ENCODE measurements at regions not wholly inside any gene's neighbourhood (a gene's known extent, or its start where the extent isn't known, plus 50 kb on each side); places are given as distances from the start of the nearest gene placed in this dataset.

DNA sequence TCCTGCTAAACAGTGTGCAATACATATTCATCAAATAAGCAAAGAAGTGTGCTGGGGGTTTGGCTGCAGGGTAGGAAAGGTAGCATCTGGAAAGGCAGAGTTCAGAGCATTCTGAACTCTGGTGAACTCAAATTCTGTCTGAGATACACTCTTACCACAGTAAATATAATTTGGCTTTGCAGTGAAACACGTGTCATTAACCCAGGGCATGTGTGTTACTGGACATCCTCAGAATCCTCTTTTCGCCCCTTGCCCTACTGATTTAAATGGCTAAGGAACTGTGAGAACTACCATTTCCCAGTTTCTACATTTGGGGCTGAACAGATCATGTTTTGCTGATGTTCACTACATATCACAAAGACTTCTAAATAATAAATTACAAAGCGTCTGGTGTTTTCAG is 562.8 kb upstream of the SGCG start:
- H3K27ac ChIP-seq = no peak overlapping the region
- 78 to 88% methylated on average over 3 of the region's 3 CpGs for WGBS, 2 donors
- H3K27me3 ChIP-seq = no peaks in the 10 kb centered on the region
- H3K36me3 ChIP-seq = no peaks in the 10 kb centered on the region
- no peak for TF ChIP-seq POLR2AphosphoS5 (IDR thresholded peaks at IDR 0.05)
- TF ChIP-seq, protein P1, sequence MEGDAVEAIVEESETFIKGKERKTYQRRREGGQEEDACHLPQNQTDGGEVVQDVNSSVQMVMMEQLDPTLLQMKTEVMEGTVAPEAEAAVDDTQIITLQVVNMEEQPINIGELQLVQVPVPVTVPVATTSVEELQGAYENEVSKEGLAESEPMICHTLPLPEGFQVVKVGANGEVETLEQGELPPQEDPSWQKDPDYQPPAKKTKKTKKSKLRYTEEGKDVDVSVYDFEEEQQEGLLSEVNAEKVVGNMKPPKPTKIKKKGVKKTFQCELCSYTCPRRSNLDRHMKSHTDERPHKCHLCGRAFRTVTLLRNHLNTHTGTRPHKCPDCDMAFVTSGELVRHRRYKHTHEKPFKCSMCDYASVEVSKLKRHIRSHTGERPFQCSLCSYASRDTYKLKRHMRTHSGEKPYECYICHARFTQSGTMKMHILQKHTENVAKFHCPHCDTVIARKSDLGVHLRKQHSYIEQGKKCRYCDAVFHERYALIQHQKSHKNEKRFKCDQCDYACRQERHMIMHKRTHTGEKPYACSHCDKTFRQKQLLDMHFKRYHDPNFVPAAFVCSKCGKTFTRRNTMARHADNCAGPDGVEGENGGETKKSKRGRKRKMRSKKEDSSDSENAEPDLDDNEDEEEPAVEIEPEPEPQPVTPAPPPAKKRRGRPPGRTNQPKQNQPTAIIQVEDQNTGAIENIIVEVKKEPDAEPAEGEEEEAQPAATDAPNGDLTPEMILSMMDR (IDR thresholded peaks at IDR 0.05) = no peak
- no peak for TF ChIP-seq POLR2A (IDR thresholded peaks at IDR 0.05)
- TF ChIP-seq EP300 (IDR thresholded peaks at IDR 0.05) = no peak
- no peak for DNase-seq
- intact Hi-C loops (cut with DNase I) = no loop called here
- peaks cover 0 to 2% (median 0%) of the 10 kb centered on the region in 4 donors for H3K9me3 ChIP-seq
- H3K4me3 ChIP-seq = no peak overlapping the region
- H3K4me1 ChIP-seq = no peaks in the 10 kb centered on the region

DNA sequence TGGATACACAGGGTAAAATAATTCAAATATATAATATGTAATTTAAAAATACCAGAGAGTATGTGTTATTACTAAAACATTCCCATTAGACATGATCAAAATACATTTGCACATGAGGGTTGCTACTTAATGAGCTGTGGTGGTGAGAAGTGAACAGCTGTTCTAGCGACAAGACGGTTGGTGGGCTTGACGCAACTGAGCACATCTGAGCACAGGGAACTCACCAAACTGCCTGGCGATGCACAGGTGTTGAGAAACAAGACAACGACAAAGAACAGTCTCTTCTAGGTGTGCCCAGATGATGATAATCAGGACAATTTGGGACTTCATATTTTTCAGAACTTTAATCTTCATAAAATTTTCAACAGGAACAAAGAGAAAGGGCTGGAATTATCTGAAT is 555.1 kb upstream of the SGCG start:
- DNase-seq = no peak
- Histone ChIP-seq H3K9me3 (peaks cover 0 to 3% (median 0%) of the 10 kb centered on the region in 4 donors), H3K4me1 (no peaks in the 10 kb centered on the region), H3K36me3 (no peaks in the 10 kb centered on the region), H3K4me3 (no peak overlapping the region), H3K27me3 (no peaks in the 10 kb centered on the region), H3K27ac (no peak overlapping the region)
- TF ChIP-seq POLR2AphosphoS5 (IDR thresholded peaks at IDR 0.05) = no peak
- WGBS, 2 donors = 93 to 96% methylated on average over 5 of the region's 5 CpGs
- intact Hi-C loops (cut with DNase I) = no loop called here

DNA sequence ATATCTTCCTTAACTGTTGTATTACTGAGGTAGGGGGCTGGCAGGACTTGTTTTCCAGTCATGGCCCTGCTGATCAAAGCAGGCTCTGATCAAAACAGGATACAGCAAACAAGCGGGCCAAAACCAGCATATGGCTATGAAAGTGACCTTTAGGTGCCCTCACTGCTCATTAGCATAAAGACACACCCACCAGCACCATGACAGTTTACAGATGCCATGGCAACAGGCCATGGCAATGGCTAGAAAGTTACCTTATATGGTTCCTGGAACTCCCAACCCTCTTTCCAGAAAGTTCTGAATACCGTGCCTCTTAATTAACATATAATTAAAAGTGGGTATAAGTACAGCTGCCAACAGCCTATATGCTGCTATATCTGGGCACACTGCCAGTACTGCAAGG is 551.4 kb upstream of the SGCG start:
- WGBS, 2 donors = 51 to 83% methylated on average over 2 of the region's 2 CpGs
- intact Hi-C loops (cut with DNase I) = no loop called here

DNA sequence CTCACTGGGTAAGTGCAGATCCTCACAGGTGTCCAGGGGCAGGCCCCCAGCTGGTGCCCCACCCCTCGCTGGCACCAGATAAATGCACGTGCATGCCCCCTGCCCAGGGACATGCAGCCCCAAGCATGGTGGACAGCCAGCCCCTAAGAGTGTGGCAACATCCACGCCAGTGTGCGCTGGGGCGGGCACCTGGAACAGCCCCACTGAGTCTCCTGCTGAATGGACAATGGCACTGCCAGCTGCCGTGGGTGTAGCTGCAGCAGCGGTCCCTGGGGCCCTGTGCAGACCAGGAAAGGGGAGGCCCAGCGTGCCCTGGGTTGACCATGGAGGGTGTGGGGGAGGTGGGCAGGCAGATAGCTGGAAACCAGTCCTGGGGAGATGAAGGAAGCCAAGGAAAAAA is 538.7 kb upstream of the SGCG start:
- TF ChIP-seq, protein P1 (IDR thresholded peaks at IDR 0.05) = no peak
- TF ChIP-seq EP300 (IDR thresholded peaks at IDR 0.05) (no peak), POLR2AphosphoS5 (IDR thresholded peaks at IDR 0.05) (no peak), POLR2A (IDR thresholded peaks at IDR 0.05) (no peak)
- H3K27ac ChIP-seq = no peak overlapping the region
- no peak overlapping the region for H3K4me3 ChIP-seq
- H3K4me1 ChIP-seq = no peaks in the 10 kb centered on the region
- intact Hi-C loops (cut with DNase I) = no loop called here
- no peaks in the 10 kb centered on the region for H3K27me3 ChIP-seq
- no peak for DNase-seq
- no peaks in the 10 kb centered on the region for H3K36me3 ChIP-seq
- H3K9me3 ChIP-seq = no peaks in the 10 kb centered on the region
- WGBS, 2 donors = 92 to 93% methylated on average over 8 of the region's 8 CpGs

More for the DNA sequence above, 551.4 kb upstream of the SGCG start:
- no peak for DNase-seq
- TF ChIP-seq, protein P1 (IDR thresholded peaks at IDR 0.05) = no peak
- TF ChIP-seq POLR2AphosphoS5 (IDR thresholded peaks at IDR 0.05) (no peak), EP300 (IDR thresholded peaks at IDR 0.05) (no peak), POLR2A (IDR thresholded peaks at IDR 0.05) (no peak)
- Histone ChIP-seq H3K9me3 (peaks cover 0 to 3% (median 0%) of the 10 kb centered on the region in 4 donors), H3K27me3 (no peaks in the 10 kb centered on the region), H3K4me3 (no peak overlapping the region), H3K4me1 (no peaks in the 10 kb centered on the region), H3K27ac (no peak overlapping the region), H3K36me3 (no peaks in the 10 kb centered on the region)

DNA sequence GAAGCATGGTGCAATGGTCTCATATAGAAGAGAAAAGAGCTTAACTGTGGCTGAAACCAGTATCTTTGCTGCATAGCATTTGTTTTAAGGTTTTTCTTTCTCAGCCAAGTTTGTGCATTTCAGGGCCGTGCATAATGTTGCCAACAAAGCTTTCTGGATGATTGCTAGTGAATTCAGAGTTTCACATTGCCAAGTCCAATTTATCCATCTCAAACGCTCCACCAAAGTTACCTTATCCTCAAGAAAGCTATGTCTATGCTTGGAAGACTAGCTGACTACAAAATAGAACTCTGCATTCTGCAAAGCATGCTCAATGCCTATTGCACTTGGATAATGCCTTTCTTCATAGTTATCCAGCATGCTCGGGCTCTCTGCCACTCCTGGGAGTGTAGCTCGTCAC is 535.8 kb upstream of the SGCG start:
- Histone ChIP-seq H3K4me1 (no peaks in the 10 kb centered on the region), H3K27ac (no peak overlapping the region), H3K4me3 (no peak overlapping the region), H3K9me3 (no peaks in the 10 kb centered on the region), H3K27me3 (no peaks in the 10 kb centered on the region), H3K36me3 (no peaks in the 10 kb centered on the region)
- intact Hi-C loops (cut with DNase I) = no loop called here
- no peak for DNase-seq
- TF ChIP-seq POLR2A (IDR thresholded peaks at IDR 0.05) (no peak), POLR2AphosphoS5 (IDR thresholded peaks at IDR 0.05) (no peak), EP300 (IDR thresholded peaks at IDR 0.05) (no peak)
- TF ChIP-seq, protein P1 (IDR thresholded peaks at IDR 0.05) = no peak
- 77 to 82% methylated on average over 4 of the region's 4 CpGs for WGBS, 2 donors
